ENCODE measurements at regions not wholly inside any gene's neighbourhood (a gene's known extent, or its start where the extent isn't known, plus 50 kb on each side); places are given as distances from the start of the nearest gene placed in this dataset.

DNA sequence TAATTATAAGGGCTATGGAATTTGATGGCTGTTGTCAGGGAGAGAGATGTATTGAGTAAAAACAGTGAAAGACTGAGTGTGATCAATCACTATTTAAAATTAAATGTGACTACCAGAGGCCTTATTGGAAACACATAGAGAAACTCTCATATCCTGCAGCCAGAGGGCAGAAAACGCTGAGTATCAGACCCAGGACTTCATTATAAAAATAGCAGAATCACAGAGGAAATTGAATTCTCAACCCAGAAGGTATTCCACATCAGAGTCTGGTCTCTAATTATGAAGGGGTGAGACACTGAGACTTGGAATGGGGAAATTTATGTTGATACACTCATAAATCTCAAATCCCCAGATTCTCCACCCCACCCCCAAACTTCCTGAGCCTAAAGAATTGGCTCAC is 69.5 kb upstream of the IL6 start:
- Histone ChIP-seq H3K36me3 (replicated peaks in 1 of 2) (no peaks in the 10 kb centered on the region), H3K4me1 (replicated peaks in 1 of 2) (no peaks in the 10 kb centered on the region), H3K27me3 (no peaks in the 10 kb centered on the region), H3K27ac (no peak overlapping the region), H3K4me3 (no peak overlapping the region), H3K9me3 (replicated peaks in 1 of 3) (no peaks in the 10 kb centered on the region)
- TF ChIP-seq POLR2A (IDR thresholded peaks at IDR 0.05): no peak
- TF ChIP-seq, protein P1, sequence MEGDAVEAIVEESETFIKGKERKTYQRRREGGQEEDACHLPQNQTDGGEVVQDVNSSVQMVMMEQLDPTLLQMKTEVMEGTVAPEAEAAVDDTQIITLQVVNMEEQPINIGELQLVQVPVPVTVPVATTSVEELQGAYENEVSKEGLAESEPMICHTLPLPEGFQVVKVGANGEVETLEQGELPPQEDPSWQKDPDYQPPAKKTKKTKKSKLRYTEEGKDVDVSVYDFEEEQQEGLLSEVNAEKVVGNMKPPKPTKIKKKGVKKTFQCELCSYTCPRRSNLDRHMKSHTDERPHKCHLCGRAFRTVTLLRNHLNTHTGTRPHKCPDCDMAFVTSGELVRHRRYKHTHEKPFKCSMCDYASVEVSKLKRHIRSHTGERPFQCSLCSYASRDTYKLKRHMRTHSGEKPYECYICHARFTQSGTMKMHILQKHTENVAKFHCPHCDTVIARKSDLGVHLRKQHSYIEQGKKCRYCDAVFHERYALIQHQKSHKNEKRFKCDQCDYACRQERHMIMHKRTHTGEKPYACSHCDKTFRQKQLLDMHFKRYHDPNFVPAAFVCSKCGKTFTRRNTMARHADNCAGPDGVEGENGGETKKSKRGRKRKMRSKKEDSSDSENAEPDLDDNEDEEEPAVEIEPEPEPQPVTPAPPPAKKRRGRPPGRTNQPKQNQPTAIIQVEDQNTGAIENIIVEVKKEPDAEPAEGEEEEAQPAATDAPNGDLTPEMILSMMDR (IDR thresholded peaks at IDR 0.05): no peak
- 40 to 79% (median 66%) methylated on average over 1 of the region's 1 CpG for WGBS, 4 donors
- DNase-seq: no peak
- intact Hi-C loops (cut with DNase I): no loop called here

DNA sequence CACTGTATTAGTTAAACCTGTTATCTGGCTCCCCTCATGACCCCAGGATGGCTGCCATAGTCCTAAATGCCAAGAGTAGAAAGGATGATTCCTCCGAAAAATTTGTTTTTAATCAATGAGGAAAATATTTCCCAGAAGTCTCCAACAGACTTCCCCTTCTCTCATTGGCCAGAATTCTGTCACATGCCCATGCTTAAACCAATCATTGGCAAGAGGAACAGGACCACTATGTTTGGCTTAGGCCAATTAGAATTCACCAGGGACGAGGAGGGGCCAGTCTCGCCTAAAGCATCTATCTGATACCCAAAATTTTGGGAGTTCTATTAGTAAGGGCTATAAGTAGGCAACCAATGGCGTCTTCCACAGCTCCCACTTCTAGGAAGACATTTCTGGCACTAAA is 71.2 kb upstream of the IL6 start:
- H3K4me1 ChIP-seq (replicated peaks in 1 of 2): no peaks in the 10 kb centered on the region
- no peaks in the 10 kb centered on the region for H3K36me3 ChIP-seq (replicated peaks in 1 of 2)
- no peak for TF ChIP-seq POLR2A (IDR thresholded peaks at IDR 0.05)
- TF ChIP-seq, protein P1 (IDR thresholded peaks at IDR 0.05): no peak
- intact Hi-C loops (cut with DNase I): no loop called here
- H3K27me3 ChIP-seq: no peaks in the 10 kb centered on the region
- no peak overlapping the region for H3K27ac ChIP-seq
- no peak overlapping the region for H3K4me3 ChIP-seq
- WGBS, 4 donors: 84 to 93% (median 92%) methylated on average over 4 of the region's 4 CpGs
- no peak for DNase-seq
- no peaks in the 10 kb centered on the region for H3K9me3 ChIP-seq (replicated peaks in 1 of 3)

DNA sequence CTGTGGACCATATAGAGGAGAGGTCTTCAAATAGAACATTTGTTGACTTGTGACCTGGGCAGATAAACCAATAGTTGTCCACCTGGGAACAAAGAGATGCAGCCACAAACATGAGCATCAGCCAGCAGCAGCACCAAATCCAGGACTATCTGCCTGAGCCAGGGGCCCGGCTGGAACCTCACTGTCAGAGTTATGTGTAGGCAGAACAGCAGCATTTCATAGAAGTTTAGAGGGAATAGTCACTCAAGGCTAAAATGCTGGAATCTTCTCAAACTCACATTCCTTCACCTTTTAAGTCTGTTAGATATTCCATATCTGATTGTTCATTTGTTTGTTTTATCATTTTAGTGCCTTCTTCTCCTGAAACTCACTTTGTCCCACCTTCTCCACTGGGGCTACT is 72.2 kb upstream of the IL6 start:
- intact Hi-C loops (cut with DNase I): no loop called here
- H3K4me1 ChIP-seq (replicated peaks in 1 of 2): no peaks in the 10 kb centered on the region
- no peaks in the 10 kb centered on the region for H3K9me3 ChIP-seq (replicated peaks in 1 of 3)
- H3K36me3 ChIP-seq (replicated peaks in 1 of 2): no peaks in the 10 kb centered on the region
- H3K27me3 ChIP-seq: no peaks in the 10 kb centered on the region
- no peak overlapping the region for H3K27ac ChIP-seq
- DNase-seq: no peak
- WGBS, 4 donors: 84 to 100% (median 86%) methylated on average over 1 of the region's 1 CpG
- no peak for TF ChIP-seq POLR2A (IDR thresholded peaks at IDR 0.05)
- TF ChIP-seq, protein P1 (IDR thresholded peaks at IDR 0.05): no peak
- no peak overlapping the region for H3K4me3 ChIP-seq

DNA sequence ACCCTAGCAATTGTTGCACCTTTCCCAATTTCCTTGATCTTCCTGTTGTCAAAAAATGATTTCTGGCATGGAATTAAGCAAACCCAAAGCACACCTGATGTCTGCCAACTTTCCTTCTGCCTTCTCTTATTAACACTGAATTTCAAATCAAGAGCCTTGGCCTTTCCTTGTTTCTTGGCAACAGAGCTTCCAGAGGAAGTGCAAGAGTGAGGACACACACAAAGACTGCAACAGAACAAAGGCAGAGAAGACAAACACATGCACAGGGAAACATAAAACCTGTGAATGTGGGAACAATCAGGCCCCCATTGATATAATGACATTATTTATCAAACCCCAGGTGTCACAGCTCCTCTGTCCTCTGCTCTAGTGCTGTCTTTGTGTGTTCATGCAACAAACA is 73.0 kb upstream of the IL6 start:
- Histone ChIP-seq H3K27me3 (no peaks in the 10 kb centered on the region), H3K4me3 (no peak overlapping the region), H3K4me1 (replicated peaks in 1 of 2) (no peaks in the 10 kb centered on the region), H3K27ac (no peak overlapping the region), H3K36me3 (replicated peaks in 1 of 2) (no peaks in the 10 kb centered on the region), H3K9me3 (replicated peaks in 1 of 3) (no peaks in the 10 kb centered on the region)
- TF ChIP-seq, protein P1 (IDR thresholded peaks at IDR 0.05): no peak
- intact Hi-C loops (cut with DNase I): no loop called here
- no peak for DNase-seq

Measured in adrenal gland (tissue), 9 donors.